SU-DHL-6 (cell line): ENCODE measurements at regions not wholly inside any gene's neighbourhood (a gene's known extent, or its start where the extent isn't known, plus 50 kb on each side); places are given as distances from the start of the nearest gene placed in this dataset.

Experiments
- EZH2phosphoT487 ChIP-seq: fragments of 200-600 bp; sonication (generic), shearing (Covaris generic); conservative IDR thresholded peaks from 2 replicates; pipeline ENCODE4 v1.6.1; 2018; ENCODE audit warnings: mild to moderate bottlenecking, antibody characterized with exemption, low read length, moderate library complexity, mixed read lengths
- TF ChIP-seq, protein P1 (sequence below): fragments of 200-600 bp; sonication (generic); IDR thresholded peaks from one replicate; pipeline ENCODE4 v1.5.1; 2017; ENCODE audit warnings: antibody characterized with exemption, mild to moderate bottlenecking, low read length, moderate library complexity; ENCODE audit not compliant: insufficient read depth, poor library complexity, severe bottlenecking

DNA sequence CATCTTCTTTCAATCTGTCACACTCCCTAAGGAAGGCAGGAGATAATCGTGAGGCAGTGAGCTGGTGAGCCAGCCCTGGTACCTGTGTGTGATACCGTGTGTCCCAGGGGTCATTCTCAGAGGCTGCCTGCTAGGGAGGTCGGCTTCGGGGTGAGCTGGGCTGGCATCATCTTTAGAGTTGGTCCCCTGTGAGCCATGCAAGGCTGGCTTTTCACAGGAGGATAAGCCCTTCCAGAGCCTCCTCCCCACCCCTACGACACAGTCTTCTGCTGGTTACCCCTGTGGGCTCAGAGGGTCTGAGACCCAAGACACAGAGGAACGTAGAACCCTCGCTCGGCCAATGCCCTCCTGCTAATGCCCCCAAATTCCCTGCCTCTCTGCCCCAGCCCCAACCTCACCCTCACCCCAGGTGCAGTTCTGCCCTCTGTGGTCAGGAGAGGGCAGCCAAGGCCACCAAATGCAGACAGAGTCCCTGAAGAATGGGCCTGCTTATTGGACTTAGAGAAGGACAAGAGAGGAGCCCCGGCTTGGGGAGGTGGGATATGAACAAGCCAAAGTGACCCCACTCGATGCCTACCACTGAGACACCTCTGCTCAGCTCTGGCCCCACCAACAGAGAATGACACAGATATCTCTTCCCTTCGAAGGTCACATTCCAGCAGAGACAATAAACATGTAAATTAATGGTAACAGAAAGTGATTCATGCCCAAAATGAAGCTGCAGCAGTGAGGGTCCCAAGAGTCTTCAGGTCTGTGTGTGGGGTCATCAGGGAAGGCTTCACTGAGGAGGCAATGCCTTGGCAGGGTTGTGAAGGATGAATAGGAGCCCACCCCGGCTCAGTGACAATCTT is 80.8 kb upstream of the CCL1 start:
- TF ChIP-seq, protein P1, sequence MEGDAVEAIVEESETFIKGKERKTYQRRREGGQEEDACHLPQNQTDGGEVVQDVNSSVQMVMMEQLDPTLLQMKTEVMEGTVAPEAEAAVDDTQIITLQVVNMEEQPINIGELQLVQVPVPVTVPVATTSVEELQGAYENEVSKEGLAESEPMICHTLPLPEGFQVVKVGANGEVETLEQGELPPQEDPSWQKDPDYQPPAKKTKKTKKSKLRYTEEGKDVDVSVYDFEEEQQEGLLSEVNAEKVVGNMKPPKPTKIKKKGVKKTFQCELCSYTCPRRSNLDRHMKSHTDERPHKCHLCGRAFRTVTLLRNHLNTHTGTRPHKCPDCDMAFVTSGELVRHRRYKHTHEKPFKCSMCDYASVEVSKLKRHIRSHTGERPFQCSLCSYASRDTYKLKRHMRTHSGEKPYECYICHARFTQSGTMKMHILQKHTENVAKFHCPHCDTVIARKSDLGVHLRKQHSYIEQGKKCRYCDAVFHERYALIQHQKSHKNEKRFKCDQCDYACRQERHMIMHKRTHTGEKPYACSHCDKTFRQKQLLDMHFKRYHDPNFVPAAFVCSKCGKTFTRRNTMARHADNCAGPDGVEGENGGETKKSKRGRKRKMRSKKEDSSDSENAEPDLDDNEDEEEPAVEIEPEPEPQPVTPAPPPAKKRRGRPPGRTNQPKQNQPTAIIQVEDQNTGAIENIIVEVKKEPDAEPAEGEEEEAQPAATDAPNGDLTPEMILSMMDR: no peak
- TF ChIP-seq EZH2phosphoT487: no peak
